ENCODE measurements at regions not wholly inside any gene's neighbourhood (a gene's known extent, or its start where the extent isn't known, plus 50 kb on each side); places are given as distances from the start of the nearest gene placed in this dataset.

DNA sequence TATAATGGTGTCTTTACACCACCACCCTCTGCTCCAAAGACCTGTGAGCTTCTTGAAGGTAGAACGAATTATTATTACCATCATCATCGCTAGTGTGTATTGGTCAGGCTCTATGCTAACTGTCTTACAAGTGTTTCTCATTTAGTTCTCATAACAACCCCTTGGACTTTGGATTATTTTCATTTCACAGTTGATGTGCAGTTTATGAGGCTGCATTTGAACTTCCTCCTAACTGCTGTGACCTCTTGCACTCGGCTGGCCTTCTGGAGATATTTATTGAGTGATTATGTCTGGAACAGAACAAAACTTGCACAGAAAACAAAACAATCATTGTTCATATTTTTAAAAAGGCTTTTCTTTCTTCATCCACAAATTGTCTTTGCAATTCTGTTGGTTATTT lies 306.3 kb upstream of the SGCD start:
- no peak overlapping the region for H3K4me3 ChIP-seq (ENCODE audit: low read depth in 1 of 3, low read length in 3 of 3)
- no peaks in the 10 kb centered on the region for H3K36me3 ChIP-seq (ENCODE audit: control insufficient read depth in 4 of 4, insufficient read depth in 3 of 4, low read depth in 1 of 4, low read length in 3 of 4)
- no peak overlapping the region for H3K9ac ChIP-seq (ENCODE audit: low read depth in 1 of 2, low read length in 2 of 2)
- TF ChIP-seq, protein P1, sequence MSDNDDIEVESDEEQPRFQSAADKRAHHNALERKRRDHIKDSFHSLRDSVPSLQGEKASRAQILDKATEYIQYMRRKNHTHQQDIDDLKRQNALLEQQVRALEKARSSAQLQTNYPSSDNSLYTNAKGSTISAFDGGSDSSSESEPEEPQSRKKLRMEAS (IDR thresholded peaks at IDR 0.05): no peak
- TF ChIP-seq FOXA2 (IDR thresholded peaks at IDR 0.05) (no peak), YY1 (IDR thresholded peaks at IDR 0.05) (no peak), GABPA (IDR thresholded peaks at IDR 0.05 in 1 of 2, conservative IDR thresholded peaks at IDR 0.05 in 1 of 2) (no peak)
- DNase-seq (ENCODE audit: low spot score): no peak
- H3K27ac ChIP-seq (ENCODE audit: low read depth in 1 of 2, low read length in 2 of 2): no peak overlapping the region
- H3K4me1 ChIP-seq (ENCODE audit: control insufficient read depth in 4 of 4, insufficient read depth in 4 of 4, low read length in 3 of 4): no peaks in the 10 kb centered on the region
- WGBS: 73% methylated on average over 3 of the region's 3 CpGs
- H3K9me3 ChIP-seq (ENCODE audit: control insufficient read depth in 4 of 4, low read length in 3 of 4): no peaks in the 10 kb centered on the region
- no peaks in the 10 kb centered on the region for H3K27me3 ChIP-seq (ENCODE audit: control insufficient read depth in 4 of 4, insufficient read depth in 4 of 4, low read length in 3 of 4)

DNA sequence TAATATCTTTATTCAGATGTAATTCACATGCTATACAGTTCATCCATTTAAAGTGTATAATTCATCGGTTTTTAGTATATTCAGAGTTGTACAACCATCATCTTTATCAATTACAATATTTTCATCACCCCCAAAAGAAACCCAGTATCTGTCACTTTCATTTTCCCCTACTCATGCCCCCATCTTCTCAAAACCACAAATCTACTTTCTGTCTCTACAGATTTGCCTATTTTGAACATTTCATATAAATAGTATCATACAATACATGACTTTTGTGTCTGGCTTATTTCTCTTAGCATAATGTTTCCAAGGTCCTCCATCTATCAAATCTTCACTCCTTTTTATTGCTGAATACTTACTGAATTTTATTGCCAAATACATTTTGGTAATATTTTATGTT lies 305.1 kb upstream of the SGCD start:
- H3K4me3 ChIP-seq (ENCODE audit: low read depth in 1 of 3, low read length in 3 of 3): no peak overlapping the region
- WGBS: 85% methylated on average over 1 of the region's 1 CpG
- TF ChIP-seq HNF4G (IDR thresholded peaks at IDR 0.05) (no peak), JUND (IDR thresholded peaks at IDR 0.05) (no peak), FOXA2 (IDR thresholded peaks at IDR 0.05) (no peak), YY1 (IDR thresholded peaks at IDR 0.05) (no peak), TAF1 (conservative IDR thresholded peaks at IDR 0.05) (no peak), GABPA (IDR thresholded peaks at IDR 0.05 in 1 of 2, conservative IDR thresholded peaks at IDR 0.05 in 1 of 2) (no peak), EGR1 (IDR thresholded peaks at IDR 0.05; ENCODE audit: low read depth in 2 of 2) (no peak), FOXA1 (IDR thresholded peaks at IDR 0.05) (no peak), SP1 (IDR thresholded peaks at IDR 0.05) (no peak), HNF4A (conservative IDR thresholded peaks at IDR 0.05) (no peak), NR2F2 (IDR thresholded peaks at IDR 0.05) (no peak)
- TF ChIP-seq, protein P1 (IDR thresholded peaks at IDR 0.05): no peak
- TF ChIP-seq, protein P2, sequence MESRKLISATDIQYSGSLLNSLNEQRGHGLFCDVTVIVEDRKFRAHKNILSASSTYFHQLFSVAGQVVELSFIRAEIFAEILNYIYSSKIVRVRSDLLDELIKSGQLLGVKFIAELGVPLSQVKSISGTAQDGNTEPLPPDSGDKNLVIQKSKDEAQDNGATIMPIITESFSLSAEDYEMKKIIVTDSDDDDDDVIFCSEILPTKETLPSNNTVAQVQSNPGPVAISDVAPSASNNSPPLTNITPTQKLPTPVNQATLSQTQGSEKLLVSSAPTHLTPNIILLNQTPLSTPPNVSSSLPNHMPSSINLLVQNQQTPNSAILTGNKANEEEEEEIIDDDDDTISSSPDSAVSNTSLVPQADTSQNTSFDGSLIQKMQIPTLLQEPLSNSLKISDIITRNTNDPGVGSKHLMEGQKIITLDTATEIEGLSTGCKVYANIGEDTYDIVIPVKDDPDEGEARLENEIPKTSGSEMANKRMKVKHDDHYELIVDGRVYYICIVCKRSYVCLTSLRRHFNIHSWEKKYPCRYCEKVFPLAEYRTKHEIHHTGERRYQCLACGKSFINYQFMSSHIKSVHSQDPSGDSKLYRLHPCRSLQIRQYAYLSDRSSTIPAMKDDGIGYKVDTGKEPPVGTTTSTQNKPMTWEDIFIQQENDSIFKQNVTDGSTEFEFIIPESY (IDR thresholded peaks at IDR 0.05): no peak
- TF ChIP-seq, protein P3, sequence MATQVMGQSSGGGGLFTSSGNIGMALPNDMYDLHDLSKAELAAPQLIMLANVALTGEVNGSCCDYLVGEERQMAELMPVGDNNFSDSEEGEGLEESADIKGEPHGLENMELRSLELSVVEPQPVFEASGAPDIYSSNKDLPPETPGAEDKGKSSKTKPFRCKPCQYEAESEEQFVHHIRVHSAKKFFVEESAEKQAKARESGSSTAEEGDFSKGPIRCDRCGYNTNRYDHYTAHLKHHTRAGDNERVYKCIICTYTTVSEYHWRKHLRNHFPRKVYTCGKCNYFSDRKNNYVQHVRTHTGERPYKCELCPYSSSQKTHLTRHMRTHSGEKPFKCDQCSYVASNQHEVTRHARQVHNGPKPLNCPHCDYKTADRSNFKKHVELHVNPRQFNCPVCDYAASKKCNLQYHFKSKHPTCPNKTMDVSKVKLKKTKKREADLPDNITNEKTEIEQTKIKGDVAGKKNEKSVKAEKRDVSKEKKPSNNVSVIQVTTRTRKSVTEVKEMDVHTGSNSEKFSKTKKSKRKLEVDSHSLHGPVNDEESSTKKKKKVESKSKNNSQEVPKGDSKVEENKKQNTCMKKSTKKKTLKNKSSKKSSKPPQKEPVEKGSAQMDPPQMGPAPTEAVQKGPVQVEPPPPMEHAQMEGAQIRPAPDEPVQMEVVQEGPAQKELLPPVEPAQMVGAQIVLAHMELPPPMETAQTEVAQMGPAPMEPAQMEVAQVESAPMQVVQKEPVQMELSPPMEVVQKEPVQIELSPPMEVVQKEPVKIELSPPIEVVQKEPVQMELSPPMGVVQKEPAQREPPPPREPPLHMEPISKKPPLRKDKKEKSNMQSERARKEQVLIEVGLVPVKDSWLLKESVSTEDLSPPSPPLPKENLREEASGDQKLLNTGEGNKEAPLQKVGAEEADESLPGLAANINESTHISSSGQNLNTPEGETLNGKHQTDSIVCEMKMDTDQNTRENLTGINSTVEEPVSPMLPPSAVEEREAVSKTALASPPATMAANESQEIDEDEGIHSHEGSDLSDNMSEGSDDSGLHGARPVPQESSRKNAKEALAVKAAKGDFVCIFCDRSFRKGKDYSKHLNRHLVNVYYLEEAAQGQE (IDR thresholded peaks at IDR 0.05): no peak
- TF ChIP-seq, protein P4, sequence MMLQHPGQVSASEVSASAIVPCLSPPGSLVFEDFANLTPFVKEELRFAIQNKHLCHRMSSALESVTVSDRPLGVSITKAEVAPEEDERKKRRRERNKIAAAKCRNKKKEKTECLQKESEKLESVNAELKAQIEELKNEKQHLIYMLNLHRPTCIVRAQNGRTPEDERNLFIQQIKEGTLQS (IDR thresholded peaks at IDR 0.05): no peak
- no peak overlapping the region for H3K9ac ChIP-seq (ENCODE audit: low read depth in 1 of 2, low read length in 2 of 2)
- H3K4me1 ChIP-seq (ENCODE audit: control insufficient read depth in 4 of 4, insufficient read depth in 4 of 4, low read length in 3 of 4): no peaks in the 10 kb centered on the region
- H3K27ac ChIP-seq (ENCODE audit: low read depth in 1 of 2, low read length in 2 of 2): no peak overlapping the region
- peaks cover 0 to 4% (median 0%) of the 10 kb centered on the region in 4 donors for H3K9me3 ChIP-seq (ENCODE audit: control insufficient read depth in 4 of 4, low read length in 3 of 4)
- no peak for DNase-seq (ENCODE audit: low spot score)
- H3K27me3 ChIP-seq (ENCODE audit: control insufficient read depth in 4 of 4, insufficient read depth in 4 of 4, low read length in 3 of 4): no peaks in the 10 kb centered on the region
- no peaks in the 10 kb centered on the region for H3K36me3 ChIP-seq (ENCODE audit: control insufficient read depth in 4 of 4, insufficient read depth in 3 of 4, low read depth in 1 of 4, low read length in 3 of 4)

Measured in liver (tissue), 7 donors.